Chondrocyte (in vitro differentiated cells): ENCODE measurements at regions not wholly inside any gene's neighbourhood (a gene's known extent, or its start where the extent isn't known, plus 50 kb on each side); places are given as distances from the start of the nearest gene placed in this dataset.

Source experiments
- DNase-seq: peaks from one replicate; pipeline ENCODE4 v3.0.0; 2021; ENCODE audit warnings: mixed read lengths, low spot score
- H3K27ac Mint-ChIP-seq: one replicate; pipeline ENCODE4 v1.8.0; 2021; ENCODE audit warnings: mild to moderate bottlenecking, moderate library complexity, mixed read lengths; ENCODE audit not compliant: unreplicated experiment
- H3K27me3 Mint-ChIP-seq: 2 replicates; pipeline ENCODE4 v1.8.0; 2021; ENCODE audit warnings: low read depth, mixed read lengths
- H3K36me3 Mint-ChIP-seq: 2 replicates; pipeline ENCODE4 v1.8.0; 2021; ENCODE audit warnings: low read depth, mixed read lengths
- H3K4me1 Mint-ChIP-seq: 2 replicates; pipeline ENCODE4 v1.8.0; 2021; ENCODE audit warnings: low read depth, mild to moderate bottlenecking, mixed read lengths
- H3K4me3 Mint-ChIP-seq: one replicate; pipeline ENCODE4 v1.8.0; 2021; ENCODE audit warnings: mild to moderate bottlenecking, moderate library complexity, mixed read lengths; ENCODE audit not compliant: unreplicated experiment
- H3K9me3 Mint-ChIP-seq: 2 replicates; pipeline ENCODE4 v1.8.0; 2021; ENCODE audit warnings: low read depth, mixed read lengths
- CTCF ChIP-seq: fragments of 200-600 bp; sonication (generic); IDR thresholded peaks from 2 replicates; pipeline ENCODE4 v1.5.0; 2021; ENCODE audit warnings: antibody characterized with exemption, mild to moderate bottlenecking, moderate library complexity

GRCh38 chr4:144910723-144911122 lies 187.3 kb downstream of the ANAPC10 start:
- Mint-ChIP-seq H3K4me3 (no peak overlapping the region), H3K4me1 (peaks cover 24% of the 10 kb centered on the region), H3K27ac (peak overlapping the region; percentile 29), H3K27me3 (no peaks in the 10 kb centered on the region), H3K36me3 (peaks cover 3% of the 10 kb centered on the region), H3K9me3 (peaks cover 11% of the 10 kb centered on the region)
- TF ChIP-seq CTCF: no peak
- DNase-seq: no peak
